GM23248 (cell line): ENCODE measurements at regions not wholly inside any gene's neighbourhood (a gene's known extent, or its start where the extent isn't known, plus 50 kb on each side); places are given as distances from the start of the nearest gene placed in this dataset.

Source experiments
- DNase-seq: peaks from one replicate; pipeline ENCODE4 v3.0.0-alpha.2; 2015
- H2AFZ ChIP-seq: fragments of 200-600 bp; sonication (generic); 2 replicates; pipeline ENCODE4 v1.6.1; 2016; ENCODE audit warnings: antibody characterized with exemption
- H3F3A ChIP-seq: fragments of 200-600 bp; sonication (generic); 2 replicates; pipeline ENCODE4 v1.6.1; 2016; ENCODE audit warnings: mild to moderate bottlenecking, antibody characterized with exemption, mixed run types; ENCODE audit not compliant: insufficient read depth
- H3K27ac ChIP-seq: fragments of 200-600 bp; sonication (generic); 2 replicates; pipeline ENCODE4 v1.5.1; 2016; ENCODE audit warnings: mild to moderate bottlenecking
- H3K27me3 ChIP-seq: fragments of 200-600 bp; sonication (generic); replicated peaks from 2 replicates; pipeline ENCODE4 v1.6.1; 2016; ENCODE audit warnings: mild to moderate bottlenecking; ENCODE audit not compliant: insufficient read depth
- H3K36me3 ChIP-seq: fragments of 200-600 bp; sonication (generic); 2 replicates; pipeline ENCODE4 v1.6.1; 2016; ENCODE audit warnings: low read depth, mild to moderate bottlenecking
- H3K4me1 ChIP-seq: fragments of 200-600 bp; sonication (generic); 2 replicates; pipeline ENCODE4 v1.6.1; 2016; ENCODE audit warnings: mild to moderate bottlenecking; ENCODE audit not compliant: insufficient read depth
- H3K4me2 ChIP-seq: fragments of 200-600 bp; sonication (generic); one replicate; pipeline ENCODE4 v1.6.1; 2016; ENCODE audit warnings: mild to moderate bottlenecking; ENCODE audit not compliant: unreplicated experiment
- H3K4me3 ChIP-seq: fragments of 200-600 bp; sonication (generic); 2 replicates; pipeline ENCODE4 v1.5.1; 2016; ENCODE audit warnings: mild to moderate bottlenecking
- H3K79me2 ChIP-seq: fragments of 200-600 bp; sonication (generic); 2 replicates; pipeline ENCODE4 v1.6.1; 2016; ENCODE audit warnings: mild to moderate bottlenecking; ENCODE audit not compliant: insufficient read depth
- H3K9ac ChIP-seq: fragments of 200-600 bp; sonication (generic); 2 replicates; pipeline ENCODE4 v1.6.1; 2016; ENCODE audit warnings: mild to moderate bottlenecking
- H3K9me2 ChIP-seq: fragments of 200-600 bp; sonication (generic); 2 replicates; pipeline ENCODE4 v1.6.1; 2016; ENCODE audit warnings: mixed run types, mild to moderate bottlenecking, moderate library complexity; ENCODE audit not compliant: insufficient read depth
- H3K9me3 ChIP-seq: fragments of 200-600 bp; sonication (generic); one replicate; pipeline ENCODE4 v1.6.1; 2017; ENCODE audit warnings: low read depth
- H4K20me1 ChIP-seq: fragments of 200-600 bp; sonication (generic); 2 replicates; pipeline ENCODE4 v1.6.0; 2016; ENCODE audit not compliant: insufficient read depth
- EZH2 ChIP-seq: fragments of 200-600 bp; sonication (generic); IDR thresholded peaks from 2 replicates; pipeline ENCODE4 v1.6.1; 2018; ENCODE audit warnings: antibody characterized with exemption, mild to moderate bottlenecking; ENCODE audit not compliant: insufficient read depth, poor library complexity, severe bottlenecking
- EZH2phosphoT487 ChIP-seq: fragments of 200-600 bp; sonication (generic); IDR thresholded peaks from 2 replicates; pipeline ENCODE4 v1.6.1; 2018; ENCODE audit warnings: antibody characterized with exemption, moderate library complexity, mild to moderate bottlenecking, low read depth; ENCODE audit not compliant: insufficient read depth
- WGBS, 2 experiments: methylation state at CpG; one replicate each; pipeline ENCODE4 v1.1.6; 2015 to 2017; ENCODE audit warnings: low lambda C conversion rate in 2 of 2, low coverage in 1 of 2; ENCODE audit errors: missing lambda C conversion rate in 2 of 2; 5-methylcytosine and 5-hydroxymethylcytosine counted together
- in situ Hi-C: fragments of 300-500 bp; cut with MboI; formaldehyde crosslinking; loops from 2 replicates; pipeline ENCODE4 v1.15.0; 2020

- H3K9me2 ChIP-seq = no peaks in the 10 kb centered on the region
- no peaks in the 10 kb centered on the region for H3K9me3 ChIP-seq
- in situ Hi-C loops = no loop called here
- H3K4me3 ChIP-seq = no peak overlapping the region
- no peaks in the 10 kb centered on the region for H3K27me3 ChIP-seq
- peaks cover 45% of the 10 kb centered on the region for H3F3A ChIP-seq
- 93% methylated on average over 8 of the region's 8 CpGs for WGBS, 2 experiments
- 0 out of 2 replicates have a peak overlapping the region, but pooled peaks have one; percentile 1 for H3K27ac ChIP-seq
- 0 out of 2 replicates have a peak overlapping the region, but pooled peaks have one; percentile 19 for H2AFZ ChIP-seq
- peak overlapping the region; percentile 2 for H3K4me2 ChIP-seq
- H4K20me1 ChIP-seq = no peaks in the 10 kb centered on the region
- TF ChIP-seq EZH2 = no peak
- TF ChIP-seq EZH2phosphoT487 = no peak
- DNase-seq = no peak
- peaks cover 53% of the 10 kb centered on the region for H3K4me1 ChIP-seq
- H3K36me3 ChIP-seq = no peaks in the 10 kb centered on the region
- H3K79me2 ChIP-seq = no peaks in the 10 kb centered on the region
- no peak overlapping the region for H3K9ac ChIP-seq
Observed at GRCh38 chr2:37782155-37782673, 110.8 kb upstream of the CDC42EP3 start.

GRCh38 chr2:37782721-37783371 lies 111.4 kb upstream of the CDC42EP3 start:
- Histone ChIP-seq H2AFZ (0 out of 2 replicates have a peak overlapping the region, but pooled peaks have one; percentile 19), H3K4me2 (peak overlapping the region; percentile 2), H3K4me3 (no peak overlapping the region), H3K27ac (peak overlapping the region; percentile 1; the same call in 1 of the 2 replicates), H3K79me2 (no peaks in the 10 kb centered on the region), H3K9me3 (no peaks in the 10 kb centered on the region), H3K9ac (no peak overlapping the region), H3K27me3 (no peaks in the 10 kb centered on the region), H3F3A (peaks cover 44% of the 10 kb centered on the region), H4K20me1 (no peaks in the 10 kb centered on the region), H3K4me1 (peaks cover 50% of the 10 kb centered on the region), H3K36me3 (no peaks in the 10 kb centered on the region), H3K9me2 (no peaks in the 10 kb centered on the region)
- peak; percentile 56 for DNase-seq
- WGBS, 2 experiments = 75% methylated on average over 10 of the region's 10 CpGs
- no peak for TF ChIP-seq EZH2phosphoT487
- TF ChIP-seq EZH2 = no peak
- in situ Hi-C loops = no loop called here

- 97 to 99% methylated on average over 4 of the region's 4 CpGs for WGBS, 2 experiments
- no peak for DNase-seq
- Histone ChIP-seq H3F3A (peaks cover 44% of the 10 kb centered on the region), H4K20me1 (no peaks in the 10 kb centered on the region), H3K79me2 (no peaks in the 10 kb centered on the region), H3K9me3 (no peaks in the 10 kb centered on the region), H3K9ac (no peak overlapping the region), H3K4me1 (peaks cover 45% of the 10 kb centered on the region), H3K27me3 (no peaks in the 10 kb centered on the region), H3K27ac (no peak overlapping the region), H3K9me2 (no peaks in the 10 kb centered on the region), H3K36me3 (no peaks in the 10 kb centered on the region), H2AFZ (no peak overlapping the region), H3K4me2 (no peak overlapping the region), H3K4me3 (no peak overlapping the region)
- in situ Hi-C loops = no loop called here
- TF ChIP-seq EZH2 (no peak), EZH2phosphoT487 (no peak)
Observed at GRCh38 chr2:37783545-37783944, 112.1 kb upstream of the CDC42EP3 start.

GRCh38 chr2:37784071-37784758 lies 112.8 kb upstream of the CDC42EP3 start:
- no peaks in the 10 kb centered on the region for H3K9me3 ChIP-seq
- no peaks in the 10 kb centered on the region for H3K27me3 ChIP-seq
- no peaks in the 10 kb centered on the region for H4K20me1 ChIP-seq
- no peaks in the 10 kb centered on the region for H3K36me3 ChIP-seq
- peaks cover 38% of the 10 kb centered on the region for H3K4me1 ChIP-seq
- no peak overlapping the region for H2AFZ ChIP-seq
- H3F3A ChIP-seq = peaks cover 37% of the 10 kb centered on the region
- H3K9ac ChIP-seq = no peak overlapping the region
- 94 to 96% methylated on average over 3 of the region's 3 CpGs for WGBS, 2 experiments
- no peak overlapping the region for H3K4me3 ChIP-seq
- no peaks in the 10 kb centered on the region for H3K9me2 ChIP-seq
- in situ Hi-C loops = no loop called here
- no peak overlapping the region for H3K4me2 ChIP-seq
- no peak for TF ChIP-seq EZH2
- TF ChIP-seq EZH2phosphoT487 = no peak
- DNase-seq = no peak
- no peak overlapping the region for H3K27ac ChIP-seq
- H3K79me2 ChIP-seq = no peaks in the 10 kb centered on the region
